Kasumi-1 (cell line): ENCODE measurements at regions not wholly inside any gene's neighbourhood (a gene's known extent, or its start where the extent isn't known, plus 50 kb on each side); places are given as distances from the start of the nearest gene placed in this dataset.

Experiments used
- DNase-seq, 2 experiments: peaks; one replicate each; lab custom pipeline; 2025; lab: John Stamatoyannopoulos, UW

GRCh38 chr3:59698091-59698490 is 648.3 kb upstream of the CFAP20DC start:
- DNase-seq, result no peak

GRCh38 chr3:59696783-59697182 is 647.0 kb upstream of the CFAP20DC start:
- no peak for DNase-seq

- no peak for DNase-seq
These were observed 646.0 kb upstream of the CFAP20DC start for GRCh38 chr3:59695860-59696259.

- DNase-seq, result no peak
These were observed 642.3 kb upstream of the CFAP20DC start for GRCh38 chr3:59692117-59692516.

- DNase-seq, result no peak
These were observed 641.1 kb upstream of the CFAP20DC start for GRCh38 chr3:59690886-59691285.

- DNase-seq, result no peak
These were observed 638.8 kb upstream of the CFAP20DC start for GRCh38 chr3:59688636-59689035.

- no peak for DNase-seq
These were observed 635.6 kb upstream of the CFAP20DC start for GRCh38 chr3:59685432-59685831.

GRCh38 chr3:59684766-59685165 is 634.9 kb upstream of the CFAP20DC start:
- DNase-seq, result no peak

GRCh38 chr3:59680919-59681318 is 631.1 kb upstream of the CFAP20DC start:
- DNase-seq, result no peak

GRCh38 chr3:59677747-59678702 is 628.2 kb upstream of the CFAP20DC start:
- DNase-seq, result no peak

GRCh38 chr3:59675495-59675894 is 625.7 kb upstream of the CFAP20DC start:
- DNase-seq, result no peak

GRCh38 chr3:59663076-59663850 is 613.4 kb upstream of the CFAP20DC start:
- no peak for DNase-seq

GRCh38 chr3:59660852-59661625 is 611.2 kb upstream of the CFAP20DC start:
- DNase-seq, result no peak

GRCh38 chr3:59660376-59660775 is 610.6 kb upstream of the CFAP20DC start:
- no peak for DNase-seq

- DNase-seq, result no peak
These were observed 609.9 kb upstream of the CFAP20DC start for GRCh38 chr3:59659755-59660154.

GRCh38 chr3:59658866-59659265 is 609.0 kb upstream of the CFAP20DC start:
- DNase-seq, result no peak

GRCh38 chr3:59658274-59658673 is 608.4 kb upstream of the CFAP20DC start:
- no peak for DNase-seq

GRCh38 chr3:59655418-59656015 is 605.7 kb upstream of the CFAP20DC start:
- no peak for DNase-seq

- no peak for DNase-seq
These were observed 604.9 kb upstream of the CFAP20DC start for GRCh38 chr3:59654480-59655417.

GRCh38 chr3:59654123-59654479 is 604.3 kb upstream of the CFAP20DC start:
- no peak for DNase-seq
